ENCODE measurements at regions not wholly inside any gene's neighbourhood (a gene's known extent, or its start where the extent isn't known, plus 50 kb on each side); places are given as distances from the start of the nearest gene placed in this dataset.

DNA sequence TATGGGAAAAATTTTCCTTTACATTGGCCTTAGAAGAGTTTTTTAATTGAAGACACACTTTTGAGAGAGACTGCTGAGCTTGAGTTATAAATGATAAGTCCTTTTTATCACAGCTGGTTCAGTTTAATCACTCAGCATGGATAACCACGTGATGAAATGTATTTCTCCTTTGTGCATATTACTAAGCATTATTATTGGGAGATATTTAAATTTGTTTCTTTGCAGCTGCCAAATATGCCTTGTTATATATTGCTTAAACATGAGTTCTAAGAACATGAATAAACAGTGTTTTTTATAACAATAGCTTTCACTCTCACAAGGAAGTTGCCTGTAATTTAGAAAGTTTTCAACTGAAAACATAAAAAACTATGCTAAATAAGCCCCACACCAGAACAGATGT is 293.5 kb upstream of the LRFN5 start:
- H3K4me3 ChIP-seq (replicated peaks; ENCODE audit: low read depth, low read length): no peak overlapping the region
- no peaks in the 10 kb centered on the region for H3K27me3 ChIP-seq (replicated peaks; ENCODE audit: control insufficient read depth, insufficient read depth, low read length)
- no peak for DNase-seq (ENCODE audit: extremely low read depth, insufficient read length)
- no peaks in the 10 kb centered on the region for H3K36me3 ChIP-seq (ENCODE audit: control insufficient read depth, insufficient read depth, low read length)
- TF ChIP-seq, protein P1, sequence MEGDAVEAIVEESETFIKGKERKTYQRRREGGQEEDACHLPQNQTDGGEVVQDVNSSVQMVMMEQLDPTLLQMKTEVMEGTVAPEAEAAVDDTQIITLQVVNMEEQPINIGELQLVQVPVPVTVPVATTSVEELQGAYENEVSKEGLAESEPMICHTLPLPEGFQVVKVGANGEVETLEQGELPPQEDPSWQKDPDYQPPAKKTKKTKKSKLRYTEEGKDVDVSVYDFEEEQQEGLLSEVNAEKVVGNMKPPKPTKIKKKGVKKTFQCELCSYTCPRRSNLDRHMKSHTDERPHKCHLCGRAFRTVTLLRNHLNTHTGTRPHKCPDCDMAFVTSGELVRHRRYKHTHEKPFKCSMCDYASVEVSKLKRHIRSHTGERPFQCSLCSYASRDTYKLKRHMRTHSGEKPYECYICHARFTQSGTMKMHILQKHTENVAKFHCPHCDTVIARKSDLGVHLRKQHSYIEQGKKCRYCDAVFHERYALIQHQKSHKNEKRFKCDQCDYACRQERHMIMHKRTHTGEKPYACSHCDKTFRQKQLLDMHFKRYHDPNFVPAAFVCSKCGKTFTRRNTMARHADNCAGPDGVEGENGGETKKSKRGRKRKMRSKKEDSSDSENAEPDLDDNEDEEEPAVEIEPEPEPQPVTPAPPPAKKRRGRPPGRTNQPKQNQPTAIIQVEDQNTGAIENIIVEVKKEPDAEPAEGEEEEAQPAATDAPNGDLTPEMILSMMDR (IDR thresholded peaks at IDR 0.05; ENCODE audit: insufficient read depth, low read length, poor library complexity, severe bottlenecking): no peak

DNA sequence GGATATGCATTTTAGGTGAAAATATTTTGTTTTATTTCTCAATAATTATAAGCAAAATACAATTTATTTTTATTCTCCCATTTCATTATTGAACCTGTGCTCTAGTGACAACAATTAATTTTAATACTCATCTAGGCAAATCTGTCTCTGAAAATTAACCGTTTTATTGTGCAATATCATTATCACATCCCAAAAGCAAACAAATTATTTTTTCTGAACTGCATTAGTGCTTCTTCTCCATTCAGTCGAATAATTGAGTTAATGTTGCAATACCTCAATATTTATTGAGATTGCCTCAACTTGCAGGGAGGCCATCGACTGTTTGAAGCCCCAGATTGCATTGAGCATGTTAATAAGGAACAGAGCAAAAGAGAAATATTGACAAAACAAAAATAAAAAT is 303.2 kb upstream of the LRFN5 start:
- Histone ChIP-seq H3K36me3 (ENCODE audit: control insufficient read depth, insufficient read depth, low read length) (no peaks in the 10 kb centered on the region), H3K27me3 (replicated peaks; ENCODE audit: control insufficient read depth, insufficient read depth, low read length) (no peaks in the 10 kb centered on the region), H3K4me3 (replicated peaks; ENCODE audit: low read depth, low read length) (no peak overlapping the region)
- TF ChIP-seq, protein P1 (IDR thresholded peaks at IDR 0.05; ENCODE audit: insufficient read depth, low read length, poor library complexity, severe bottlenecking): no peak
- DNase-seq (ENCODE audit: extremely low read depth, insufficient read length): no peak

DNA sequence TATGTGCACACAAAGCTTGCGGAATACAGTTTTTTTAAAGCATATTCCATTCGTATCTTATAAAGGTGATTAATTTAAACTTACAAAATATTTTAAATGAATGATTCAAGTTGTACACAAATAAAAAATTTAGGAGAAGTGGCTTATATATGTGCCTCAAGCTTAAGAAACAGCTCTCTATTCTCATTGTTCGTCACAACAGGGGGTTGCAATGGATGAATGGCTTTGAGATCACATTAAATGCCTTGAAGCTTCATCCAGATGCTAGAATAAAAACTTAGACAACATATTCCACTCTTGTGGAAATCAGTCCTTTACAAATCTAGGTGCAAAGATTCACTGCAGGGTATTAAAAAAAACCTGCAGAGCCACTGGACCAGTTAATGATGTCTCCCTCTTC is 303.9 kb upstream of the LRFN5 start:
- Histone ChIP-seq H3K36me3 (ENCODE audit: control insufficient read depth, insufficient read depth, low read length) (no peaks in the 10 kb centered on the region), H3K27me3 (replicated peaks; ENCODE audit: control insufficient read depth, insufficient read depth, low read length) (no peaks in the 10 kb centered on the region), H3K4me3 (replicated peaks; ENCODE audit: low read depth, low read length) (no peak overlapping the region)
- TF ChIP-seq, protein P1 (IDR thresholded peaks at IDR 0.05; ENCODE audit: insufficient read depth, low read length, poor library complexity, severe bottlenecking): no peak
- no peak for DNase-seq (ENCODE audit: extremely low read depth, insufficient read length)

DNA sequence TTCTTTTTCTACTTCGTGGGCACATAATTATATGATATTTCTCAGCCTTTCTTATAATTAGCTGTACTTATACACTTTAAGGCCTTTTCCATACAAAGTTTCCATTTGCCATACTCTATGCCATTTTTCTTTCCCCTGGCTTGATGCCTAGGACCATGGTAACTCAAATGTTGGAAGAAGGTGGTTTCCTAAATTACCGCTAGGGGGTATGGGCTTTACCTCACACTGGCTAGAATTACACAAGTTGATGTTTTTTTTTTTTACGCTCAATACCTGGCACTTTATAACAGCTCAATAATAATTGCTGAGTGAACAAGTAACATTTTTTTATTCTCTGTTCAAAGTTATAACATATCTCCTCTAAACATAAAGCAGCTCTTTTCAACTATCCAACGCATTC is 306.8 kb upstream of the LRFN5 start:
- H3K27me3 ChIP-seq (replicated peaks; ENCODE audit: control insufficient read depth, insufficient read depth, low read length): no peaks in the 10 kb centered on the region
- no peaks in the 10 kb centered on the region for H3K36me3 ChIP-seq (ENCODE audit: control insufficient read depth, insufficient read depth, low read length)
- no peak for DNase-seq (ENCODE audit: extremely low read depth, insufficient read length)
- TF ChIP-seq, protein P1 (IDR thresholded peaks at IDR 0.05; ENCODE audit: insufficient read depth, low read length, poor library complexity, severe bottlenecking): no peak
- H3K4me3 ChIP-seq (replicated peaks; ENCODE audit: low read depth, low read length): no peak overlapping the region

DNA sequence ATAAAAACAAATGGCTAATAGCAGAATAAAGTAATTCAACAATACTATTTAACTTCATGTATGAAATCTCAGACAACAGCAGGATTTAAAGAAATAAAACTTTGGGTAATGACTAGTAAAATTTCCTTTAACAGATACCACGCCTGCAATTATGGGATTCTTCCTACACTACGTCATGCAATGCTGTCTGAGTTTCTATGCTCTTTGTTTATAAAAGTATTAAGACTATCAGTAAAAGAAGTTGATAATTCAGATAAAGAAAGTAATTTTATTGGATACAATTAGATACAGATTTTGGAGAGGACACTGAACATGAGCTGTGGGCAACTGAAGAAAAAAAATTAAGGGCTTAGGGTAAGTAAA is 308.4 kb upstream of the LRFN5 start:
- TF ChIP-seq, protein P1 (IDR thresholded peaks at IDR 0.05; ENCODE audit: insufficient read depth, low read length, poor library complexity, severe bottlenecking): no peak
- no peak overlapping the region for H3K4me3 ChIP-seq (replicated peaks; ENCODE audit: low read depth, low read length)
- DNase-seq (ENCODE audit: extremely low read depth, insufficient read length): no peak
- H3K36me3 ChIP-seq (ENCODE audit: control insufficient read depth, insufficient read depth, low read length): no peaks in the 10 kb centered on the region
- no peaks in the 10 kb centered on the region for H3K27me3 ChIP-seq (replicated peaks; ENCODE audit: control insufficient read depth, insufficient read depth, low read length)

DNA sequence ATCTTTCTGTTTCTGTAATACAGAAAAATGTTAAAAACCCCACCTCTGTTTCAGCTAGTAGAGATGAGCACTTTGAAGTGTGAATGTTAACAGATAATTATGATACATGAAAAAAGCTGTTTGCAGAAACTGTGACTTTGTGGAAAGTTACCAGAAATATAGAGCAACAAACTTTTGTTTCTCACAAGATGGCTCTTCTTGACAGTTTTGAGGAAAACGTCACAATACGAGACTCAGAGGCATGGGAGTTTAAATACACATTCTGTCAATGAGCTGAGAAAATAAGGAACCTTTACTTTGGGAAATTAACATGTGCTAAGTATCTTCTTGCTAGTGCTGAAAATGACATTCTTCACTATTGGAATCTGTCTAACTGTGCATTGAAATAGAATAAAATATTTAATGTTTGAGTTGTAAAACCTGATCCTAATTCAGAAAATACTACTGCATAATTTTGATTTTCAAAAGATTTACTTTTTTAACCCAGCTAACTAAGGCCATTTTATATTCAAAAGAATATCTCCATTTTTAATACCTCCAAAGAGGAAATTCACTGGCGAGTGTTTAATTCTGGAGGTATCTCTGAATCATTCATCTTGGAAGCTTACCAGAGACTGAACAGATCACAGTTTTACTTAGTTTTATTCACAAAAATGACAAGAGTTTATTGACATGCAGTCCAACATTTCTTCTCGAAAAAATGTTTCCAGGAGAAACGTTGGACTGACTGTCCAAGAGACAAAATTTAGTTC is 308.9 kb upstream of the LRFN5 start:
- no peak for DNase-seq (ENCODE audit: extremely low read depth, insufficient read length)
- TF ChIP-seq, protein P1 (IDR thresholded peaks at IDR 0.05; ENCODE audit: insufficient read depth, low read length, poor library complexity, severe bottlenecking): no peak
- Histone ChIP-seq H3K27me3 (replicated peaks; ENCODE audit: control insufficient read depth, insufficient read depth, low read length) (no peaks in the 10 kb centered on the region), H3K4me3 (replicated peaks; ENCODE audit: low read depth, low read length) (no peak overlapping the region), H3K36me3 (ENCODE audit: control insufficient read depth, insufficient read depth, low read length) (no peaks in the 10 kb centered on the region)

Data from GM06990 (cell line).